DMS153 treated with DMSO at 0.1 percent for 48 hours (cell line): ENCODE measurements at regions not wholly inside any gene's neighbourhood (a gene's known extent, or its start where the extent isn't known, plus 50 kb on each side); places are given as distances from the start of the nearest gene placed in this dataset.

Source experiments
- DNase-seq: peaks from one replicate; lab custom pipeline; 2025; ENCODE audit not compliant: unreplicated experiment; lab: John Stamatoyannopoulos, UW

- no peak for DNase-seq
Measured at GRCh38 chr5:155290937-155291336, 277.4 kb downstream of the KIF4B start.

GRCh38 chr5:155293605-155294178, 280.1 kb downstream of the KIF4B start:
- DNase-seq, result no peak

GRCh38 chr5:155295111-155295510, 281.6 kb downstream of the KIF4B start:
- DNase-seq, result no peak

GRCh38 chr5:155299386-155300005, 285.9 kb downstream of the KIF4B start:
- no peak for DNase-seq

GRCh38 chr5:155303120-155303519, 289.6 kb downstream of the KIF4B start:
- no peak for DNase-seq

- no peak for DNase-seq
Measured at GRCh38 chr5:155307229-155307628, 293.7 kb downstream of the KIF4B start.

GRCh38 chr5:155308289-155308688, 294.7 kb downstream of the KIF4B start:
- no peak for DNase-seq

- DNase-seq, result no peak
Measured at GRCh38 chr5:155309021-155309746, 295.6 kb downstream of the KIF4B start.

GRCh38 chr5:155311721-155312120, 298.2 kb downstream of the KIF4B start:
- no peak for DNase-seq

GRCh38 chr5:155313518-155313917, 300.0 kb downstream of the KIF4B start:
- DNase-seq, result no peak

- DNase-seq, result no peak
Measured at GRCh38 chr5:155316070-155316714, 302.6 kb downstream of the KIF4B start.

- no peak for DNase-seq
Measured at GRCh38 chr5:155332618-155333017, 319.1 kb downstream of the KIF4B start.

- DNase-seq, result no peak
Measured at GRCh38 chr5:155342956-155343355, 329.4 kb downstream of the KIF4B start.

GRCh38 chr5:155343468-155343867, 329.9 kb downstream of the KIF4B start:
- DNase-seq, result no peak

GRCh38 chr5:155353231-155353630, 339.7 kb downstream of the KIF4B start:
- DNase-seq, result no peak

GRCh38 chr5:155366096-155366495, 352.5 kb downstream of the KIF4B start:
- DNase-seq, result no peak

GRCh38 chr5:155367841-155368240, 354.3 kb downstream of the KIF4B start:
- DNase-seq, result no peak

GRCh38 chr5:155368490-155368889, 354.9 kb downstream of the KIF4B start:
- DNase-seq, result no peak

- DNase-seq, result no peak
Measured at GRCh38 chr5:155380480-155380879, 366.9 kb downstream of the KIF4B start.

- DNase-seq, result no peak
Measured at GRCh38 chr5:155381654-155382053, 368.1 kb downstream of the KIF4B start.

GRCh38 chr5:155389498-155389897, 375.9 kb downstream of the KIF4B start:
- DNase-seq, result no peak

GRCh38 chr5:155394727-155395126, 381.2 kb downstream of the KIF4B start:
- no peak for DNase-seq
